Endothelial cell of hepatic sinusoid (primary cell): ENCODE measurements at regions not wholly inside any gene's neighbourhood (a gene's known extent, or its start where the extent isn't known, plus 50 kb on each side); places are given as distances from the start of the nearest gene placed in this dataset.
"Not testable (repeated sequence)": the region's sequence is repeated elsewhere in the genome, so short reads cannot be mapped to it uniquely, and the experiment has no call there.

Source experiments
- in situ Hi-C: cut with HindIII; loops from 2 replicates; pipeline ENCODE4 v1.10.0; 2017; ENCODE audit warnings: low sequenced_read_pairs

GRCh38 chr18:59980188-59980637 is 80.4 kb downstream of the PMAIP1 start:
- in situ Hi-C loops = loop anchor here (10.0 kb wide), 1 partner anchor 585 kb away; no protein-coding TSS in a partner anchor

DNA sequence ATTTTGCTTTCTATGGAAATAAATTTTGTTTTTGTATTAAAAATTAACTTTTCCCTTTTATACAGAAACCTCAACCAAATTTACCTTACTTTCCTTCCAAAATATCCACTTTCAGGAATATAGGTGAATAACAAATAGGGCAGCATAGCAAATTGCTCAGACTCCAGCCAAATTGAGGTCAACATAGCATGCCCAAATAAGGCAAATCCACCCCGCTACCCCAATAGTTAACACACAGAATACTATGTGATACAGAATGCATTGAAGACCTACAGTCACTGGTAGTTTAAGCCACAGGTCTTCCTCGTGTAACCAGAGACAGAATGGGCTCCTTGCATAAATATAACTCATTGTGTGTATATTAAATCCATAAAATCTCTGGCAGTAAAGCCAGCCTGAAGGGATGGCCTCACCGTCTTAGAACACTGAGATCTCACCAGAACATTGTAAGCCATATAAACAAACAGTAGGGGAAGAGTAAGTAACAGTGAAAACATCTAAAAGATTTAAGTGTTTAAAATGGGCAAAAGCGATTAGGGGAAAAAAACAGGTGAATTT is 72.2 kb downstream of the PMAIP1 start:
- in situ Hi-C loops = no loop called here

GRCh38 chr18:59971144-59971543 is 71.3 kb downstream of the PMAIP1 start:
- in situ Hi-C loops = not testable (repeated sequence)

GRCh38 chr18:59969477-59970028 is 69.8 kb downstream of the PMAIP1 start:
- in situ Hi-C loops = not testable (repeated sequence)

DNA sequence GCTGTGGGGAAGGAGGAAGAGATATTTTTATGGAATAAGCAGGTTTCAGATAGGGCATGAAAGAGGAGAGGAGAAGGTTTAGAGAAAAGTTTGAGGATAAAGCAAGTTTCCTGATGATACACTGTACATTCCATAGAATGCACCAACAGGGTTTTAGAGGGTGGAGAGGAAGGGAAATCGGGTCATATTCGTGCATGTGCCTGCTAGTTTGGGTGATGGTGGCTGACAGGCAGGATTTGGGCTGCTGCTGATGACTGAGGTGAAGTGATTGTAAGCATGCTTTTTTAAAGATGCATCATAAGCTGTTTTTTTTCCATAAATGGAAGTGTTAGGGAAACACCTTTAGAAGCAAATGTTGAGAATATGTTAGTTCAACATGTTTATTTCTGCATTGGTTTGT is 68.8 kb downstream of the PMAIP1 start:
- in situ Hi-C loops = no loop called here

- in situ Hi-C loops = no loop called here
Measured at GRCh38 chr18:59967878-59968277, 68.1 kb downstream of the PMAIP1 start.

- in situ Hi-C loops = no loop called here
Measured at GRCh38 chr18:59966913-59967312, 67.1 kb downstream of the PMAIP1 start.

- in situ Hi-C loops = no loop called here
Measured at GRCh38 chr18:59963229-59963628, 63.4 kb downstream of the PMAIP1 start.

DNA sequence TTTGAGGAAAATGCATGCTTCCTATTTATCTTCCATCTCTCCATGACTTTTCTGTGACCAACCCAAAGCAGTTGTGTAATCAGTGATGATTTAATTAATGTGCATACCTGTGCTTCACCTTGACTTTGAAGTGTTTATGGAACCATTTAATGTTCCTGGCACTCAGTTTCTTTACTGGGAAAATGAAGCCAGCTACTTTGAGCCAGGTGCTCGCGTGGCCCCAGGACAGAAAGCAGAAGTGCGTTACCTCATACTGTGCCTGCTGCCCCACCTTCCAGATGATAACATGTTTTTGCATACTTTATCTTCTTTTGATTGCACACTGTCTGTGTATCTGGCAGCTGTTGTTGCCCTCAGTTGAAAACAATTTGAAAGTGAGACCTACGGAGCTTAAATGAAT is 61.3 kb downstream of the PMAIP1 start:
- in situ Hi-C loops = no loop called here

GRCh38 chr18:59960272-59960671 is 60.5 kb downstream of the PMAIP1 start:
- in situ Hi-C loops = no loop called here

DNA sequence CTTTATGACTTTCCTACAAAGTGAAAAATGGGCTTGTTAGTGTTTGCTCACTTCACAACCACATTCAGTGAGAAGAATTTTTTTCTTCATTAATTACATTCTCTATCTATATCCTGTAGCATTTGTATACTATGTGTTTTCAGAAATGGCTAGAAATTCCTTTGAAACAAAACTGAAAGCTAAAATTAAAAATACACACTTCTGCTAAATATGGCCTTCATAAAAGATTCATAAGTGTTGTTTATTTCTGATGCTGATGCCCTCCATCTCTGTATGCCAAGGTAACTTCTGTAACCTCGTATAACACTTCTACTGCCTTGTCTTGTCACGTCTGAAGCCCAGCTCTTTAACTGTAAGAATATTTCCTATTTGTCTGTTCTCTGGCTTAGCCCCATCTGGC is 59.8 kb downstream of the PMAIP1 start:
- in situ Hi-C loops = no loop called here

DNA sequence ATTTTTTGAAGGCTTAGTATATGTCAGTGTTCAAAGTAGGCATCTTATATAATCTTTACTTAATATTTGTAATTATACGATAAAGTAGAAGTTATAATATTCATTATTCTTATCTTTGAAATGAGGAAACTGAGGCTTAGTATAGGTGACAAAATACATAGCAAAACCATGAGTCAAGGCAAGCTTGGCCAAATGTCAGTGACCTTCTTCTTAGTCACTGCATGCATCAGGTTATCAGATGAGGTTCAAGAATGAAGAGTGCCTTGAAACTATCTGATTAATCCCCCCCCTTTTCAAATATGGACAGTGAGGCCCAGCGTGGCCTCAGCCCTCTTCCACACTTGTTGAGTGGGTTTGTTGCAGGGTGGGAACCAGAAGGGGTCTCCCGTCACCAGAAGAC is 59.3 kb downstream of the PMAIP1 start:
- in situ Hi-C loops = no loop called here

DNA sequence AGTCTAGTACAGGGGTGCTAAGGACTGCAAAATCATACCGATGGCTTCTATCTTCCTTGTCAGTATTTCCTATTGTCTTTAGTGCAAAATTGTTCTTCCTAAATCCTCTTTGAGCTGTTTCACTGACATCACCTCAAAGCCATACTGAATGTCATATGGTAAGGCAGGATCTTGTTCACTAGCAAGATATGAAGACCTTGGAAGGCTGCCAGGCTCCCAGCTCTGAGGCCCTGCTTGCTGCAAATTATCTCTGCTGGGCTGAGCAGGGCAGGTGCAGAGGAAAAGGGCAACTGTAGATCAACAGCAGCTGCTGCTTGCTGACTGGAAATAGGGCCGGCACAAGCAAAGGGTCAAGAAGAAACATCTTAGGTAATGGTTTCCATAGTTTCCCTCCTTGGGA is 58.2 kb downstream of the PMAIP1 start:
- in situ Hi-C loops = no loop called here

DNA sequence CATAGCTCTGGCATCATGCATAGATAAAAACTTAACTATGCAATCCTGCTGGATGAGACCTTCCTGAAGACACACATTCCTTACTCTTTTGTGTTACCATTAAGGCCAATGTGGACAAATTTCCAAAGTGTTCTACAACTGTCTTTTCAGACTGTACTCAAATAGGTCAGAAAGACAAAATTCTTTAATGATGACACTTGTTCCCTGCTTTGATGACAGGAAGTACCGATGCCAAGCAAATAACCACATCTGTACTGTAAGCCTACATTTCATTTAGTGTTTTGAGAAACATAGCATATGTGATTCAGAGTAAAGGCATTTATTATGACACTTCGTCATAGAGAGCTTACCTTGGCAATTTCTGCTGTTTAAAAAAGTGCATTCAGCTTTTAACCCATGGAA is 55.0 kb downstream of the PMAIP1 start:
- in situ Hi-C loops = no loop called here

DNA sequence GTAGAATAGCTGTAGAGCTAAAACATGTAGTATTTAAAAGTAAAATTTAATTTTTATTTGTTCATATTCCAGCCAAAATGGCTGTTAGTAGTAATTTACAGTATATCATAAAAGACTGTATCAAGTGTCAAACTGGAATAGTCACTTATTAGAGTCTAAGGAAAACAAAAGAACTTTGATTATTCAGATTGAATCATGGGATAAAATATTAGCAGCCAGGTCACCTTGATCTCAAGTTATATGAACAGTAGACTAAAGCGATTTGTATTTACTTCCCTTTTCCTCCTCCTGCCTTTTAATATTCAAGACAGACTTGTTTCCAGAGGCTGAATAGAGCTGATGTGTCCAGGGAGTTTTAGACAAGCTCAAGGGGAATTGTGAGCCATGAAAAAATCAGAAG is 54.4 kb downstream of the PMAIP1 start:
- in situ Hi-C loops = no loop called here
